Vagina (tissue), 2 donors: ENCODE measurements at regions not wholly inside any gene's neighbourhood (a gene's known extent, or its start where the extent isn't known, plus 50 kb on each side); places are given as distances from the start of the nearest gene placed in this dataset.

Experiments used
- CTCF ChIP-seq, 3 experiments: fragments of 450-650 bp in 2 of 3; fragments of 200-600 bp in 1 of 3; sonication (generic) in 1 of 3; IDR thresholded peaks; one replicate each; pipeline ENCODE4 v1.5.1; 2017 to 2019; ENCODE audit warnings: antibody characterized with exemption in 3 of 3, mild to moderate bottlenecking in 2 of 3, moderate library complexity in 2 of 3
- POLR2A ChIP-seq, 2 donors: fragments of 450-650 bp; IDR thresholded peaks; one replicate each; pipeline ENCODE4 v1.6.1; 2017; ENCODE audit warnings: antibody characterized with exemption in 2 of 2, mild to moderate bottlenecking in 2 of 2, moderate library complexity in 2 of 2
- POLR2AphosphoS5 ChIP-seq, 2 donors: sonication (generic); formaldehyde crosslinking; IDR thresholded peaks; one replicate each; pipeline ENCODE4 v1.9.0; 2017; ENCODE audit warnings: antibody characterized with exemption in 2 of 2, mild to moderate bottlenecking in 2 of 2, low read depth in 1 of 2; ENCODE audit not compliant: insufficient read depth in 1 of 2

GRCh38 chr13:107003911-107004310, 436.0 kb upstream of the ARGLU1 start:
- TF ChIP-seq CTCF (IDR thresholded peaks at IDR 0.05) (no peak), POLR2A (IDR thresholded peaks at IDR 0.05) (no peak), POLR2AphosphoS5 (IDR thresholded peaks at IDR 0.05; ENCODE audit: insufficient read depth in 1 of 2, low read depth in 1 of 2) (no peak)
